DMS 273 (cell line): ENCODE measurements at regions not wholly inside any gene's neighbourhood (a gene's known extent, or its start where the extent isn't known, plus 50 kb on each side); places are given as distances from the start of the nearest gene placed in this dataset.

ENCODE experiments used
- DNase-seq: peaks from one replicate; lab custom pipeline; 2025; ENCODE audit not compliant: unreplicated experiment; lab: John Stamatoyannopoulos, UW

GRCh38 chr6:147621263-147621662 lies 112.8 kb downstream of the SAMD5 start:
- DNase-seq, result no peak

GRCh38 chr6:147621961-147622360 lies 113.5 kb downstream of the SAMD5 start:
- DNase-seq, result no peak

GRCh38 chr6:147624946-147625515 lies 116.5 kb downstream of the SAMD5 start:
- DNase-seq, result no peak

- DNase-seq, result no peak
These were observed 117.5 kb downstream of the SAMD5 start for GRCh38 chr6:147625946-147626345.

GRCh38 chr6:147627411-147627810 lies 118.9 kb downstream of the SAMD5 start:
- no peak for DNase-seq

GRCh38 chr6:147633191-147633590 lies 124.7 kb downstream of the SAMD5 start:
- DNase-seq, result no peak

- DNase-seq, result no peak
These were observed 129.2 kb downstream of the SAMD5 start for GRCh38 chr6:147637620-147638195.

- DNase-seq, result no peak
These were observed 130.8 kb downstream of the SAMD5 start for GRCh38 chr6:147639279-147639678.

- no peak for DNase-seq
These were observed 132.1 kb downstream of the SAMD5 start for GRCh38 chr6:147640606-147641005.

- no peak for DNase-seq
These were observed 133.0 kb downstream of the SAMD5 start for GRCh38 chr6:147641511-147641910.

- no peak for DNase-seq
These were observed 134.0 kb downstream of the SAMD5 start for GRCh38 chr6:147642458-147642857.

GRCh38 chr6:147643341-147644200 lies 135.1 kb downstream of the SAMD5 start:
- no peak for DNase-seq

GRCh38 chr6:147648916-147649315 lies 140.4 kb downstream of the SAMD5 start:
- DNase-seq, result no peak

- no peak for DNase-seq
These were observed 143.0 kb downstream of the SAMD5 start for GRCh38 chr6:147651249-147652063.

GRCh38 chr6:147653631-147654030 lies 145.1 kb downstream of the SAMD5 start:
- no peak for DNase-seq

GRCh38 chr6:147654103-147654845 lies 145.8 kb downstream of the SAMD5 start:
- DNase-seq, result no peak

GRCh38 chr6:147660334-147661311 lies 152.1 kb downstream of the SAMD5 start:
- no peak for DNase-seq

GRCh38 chr6:147662646-147663045 lies 154.2 kb downstream of the SAMD5 start:
- no peak for DNase-seq

GRCh38 chr6:147664092-147664491 lies 155.6 kb downstream of the SAMD5 start:
- DNase-seq, result no peak

- no peak for DNase-seq
These were observed 157.8 kb downstream of the SAMD5 start for GRCh38 chr6:147666255-147666654.
